ENCODE measurements at regions not wholly inside any gene's neighbourhood (a gene's known extent, or its start where the extent isn't known, plus 50 kb on each side); places are given as distances from the start of the nearest gene placed in this dataset.

- TF ChIP-seq CTCF (IDR thresholded peaks at IDR 0.05) (no peak), POLR2A (IDR thresholded peaks at IDR 0.05) (no peak), POLR2AphosphoS5 (IDR thresholded peaks at IDR 0.05) (no peak), EP300 (IDR thresholded peaks at IDR 0.05) (no peak)
These were observed 194.4 kb downstream of the KIF26A start for GRCh38 chr14:104332634-104333270.
